ENCODE measurements at regions not wholly inside any gene's neighbourhood (a gene's known extent, or its start where the extent isn't known, plus 50 kb on each side); places are given as distances from the start of the nearest gene placed in this dataset.

- TF ChIP-seq CTCF (IDR thresholded peaks at IDR 0.05), result no peak
- TF ChIP-seq POLR2A (IDR thresholded peaks at IDR 0.05), result no peak
These were observed 316.8 kb downstream of the PAX3 start for GRCh38 chr2:221981912-221982470.
